ACC112 (cell line): ENCODE measurements at regions not wholly inside any gene's neighbourhood (a gene's known extent, or its start where the extent isn't known, plus 50 kb on each side); places are given as distances from the start of the nearest gene placed in this dataset.

Experiments used
- H2AFZ ChIP-seq: fragments of 200-600 bp; sonication (generic); one replicate; pipeline ENCODE4 v1.6.0; 2017; ENCODE audit warnings: antibody characterized with exemption, low read length; ENCODE audit not compliant: unreplicated experiment
- H3K27ac ChIP-seq: fragments of 200-600 bp; sonication (generic); 2 replicates; pipeline ENCODE4 v1.5.1; 2014; ENCODE audit warnings: low read depth, mild to moderate bottlenecking, antibody characterized with exemption, low read length, moderate library complexity
- H3K27me3 ChIP-seq: fragments of 200-600 bp; sonication (generic); 2 replicates; pipeline ENCODE4 v1.6.1; 2014; ENCODE audit warnings: mild to moderate bottlenecking, antibody characterized with exemption, low read length, moderate library complexity, mixed read lengths; ENCODE audit not compliant: insufficient read depth
- H3K36me3 ChIP-seq: fragments of 200-600 bp; sonication (generic); 2 replicates; pipeline ENCODE4 v1.6.1; 2016; ENCODE audit warnings: mild to moderate bottlenecking, antibody characterized with exemption, low read length, moderate library complexity, mixed read lengths; ENCODE audit not compliant: insufficient read depth
- H3K4me1 ChIP-seq: fragments of 200-600 bp; sonication (generic); one replicate; pipeline ENCODE4 v1.6.1; 2016; ENCODE audit warnings: low read length, mixed read lengths; ENCODE audit not compliant: insufficient read depth, unreplicated experiment, control insufficient read depth
- H3K4me3 ChIP-seq: fragments of 200-600 bp; sonication (generic); 2 replicates; pipeline ENCODE4 v1.5.1; 2014; ENCODE audit warnings: mild to moderate bottlenecking, low read depth, low read length
- H3K79me2 ChIP-seq: fragments of 200-600 bp; sonication (generic); one replicate; pipeline ENCODE4 v1.6.0; 2016; ENCODE audit warnings: low read length; ENCODE audit not compliant: control insufficient read depth, unreplicated experiment, insufficient read depth

GRCh38 chr12:126708492-126708896, 1558.5 kb upstream of the TMEM132C start:
- no peaks in the 10 kb centered on the region for H3K36me3 ChIP-seq

GRCh38 chr12:126718365-126718764, 1548.6 kb upstream of the TMEM132C start:
- Histone ChIP-seq H3K27me3 (peaks cover 6% of the 10 kb centered on the region; the same call in 1 of the 2 replicates), H3K4me3 (no peak overlapping the region), H3K36me3 (no peaks in the 10 kb centered on the region), H3K79me2 (no peaks in the 10 kb centered on the region), H2AFZ (no peak overlapping the region), H3K27ac (no peak overlapping the region), H3K4me1 (no peaks in the 10 kb centered on the region)

More at GRCh38 chr12:126708492-126708896, 1558.5 kb upstream of the TMEM132C start:
- H3K27me3 ChIP-seq = peaks cover under 1% of the 10 kb centered on the region; the same call in 1 of the 2 replicates
- H3K79me2 ChIP-seq = no peaks in the 10 kb centered on the region
- no peak overlapping the region for H3K27ac ChIP-seq
- no peak overlapping the region for H2AFZ ChIP-seq
- no peak overlapping the region for H3K4me3 ChIP-seq
- peaks cover 6% of the 10 kb centered on the region for H3K4me1 ChIP-seq

GRCh38 chr12:126719912-126720705, 1546.9 kb upstream of the TMEM132C start:
- Histone ChIP-seq H2AFZ (no peak overlapping the region), H3K27ac (no peak overlapping the region), H3K4me3 (no peak overlapping the region), H3K79me2 (no peaks in the 10 kb centered on the region), H3K4me1 (no peaks in the 10 kb centered on the region), H3K27me3 (no peaks in the 10 kb centered on the region; the same call in 1 of the 2 replicates), H3K36me3 (no peaks in the 10 kb centered on the region)

- no peak overlapping the region for H2AFZ ChIP-seq
- no peak overlapping the region for H3K27ac ChIP-seq
- H3K27me3 ChIP-seq = peaks cover 31% of the 10 kb centered on the region
- no peaks in the 10 kb centered on the region for H3K4me1 ChIP-seq
- H3K4me3 ChIP-seq = no peak overlapping the region
- no peaks in the 10 kb centered on the region for H3K36me3 ChIP-seq
- no peaks in the 10 kb centered on the region for H3K79me2 ChIP-seq
Measured at GRCh38 chr12:126726481-126727217, 1540.3 kb upstream of the TMEM132C start.

- H2AFZ ChIP-seq = no peak overlapping the region
- no peaks in the 10 kb centered on the region for H3K4me1 ChIP-seq
- H3K27ac ChIP-seq = no peak overlapping the region
- no peaks in the 10 kb centered on the region for H3K36me3 ChIP-seq
- H3K27me3 ChIP-seq = peaks cover 31% of the 10 kb centered on the region
- H3K4me3 ChIP-seq = no peak overlapping the region
- H3K79me2 ChIP-seq = no peaks in the 10 kb centered on the region
Measured at GRCh38 chr12:126727218-126728075, 1539.5 kb upstream of the TMEM132C start.

GRCh38 chr12:126734296-126734695, 1532.7 kb upstream of the TMEM132C start:
- Histone ChIP-seq H3K4me1 (no peaks in the 10 kb centered on the region), H3K36me3 (no peaks in the 10 kb centered on the region), H3K4me3 (no peak overlapping the region), H3K27me3 (no peaks in the 10 kb centered on the region; the same call in 1 of the 2 replicates), H3K27ac (no peak overlapping the region), H3K79me2 (no peaks in the 10 kb centered on the region), H2AFZ (no peak overlapping the region)

GRCh38 chr12:126734710-126735109, 1532.3 kb upstream of the TMEM132C start:
- Histone ChIP-seq H3K79me2 (no peaks in the 10 kb centered on the region), H3K27me3 (no peaks in the 10 kb centered on the region; the same call in 1 of the 2 replicates), H3K27ac (no peak overlapping the region), H3K4me3 (no peak overlapping the region), H3K36me3 (no peaks in the 10 kb centered on the region), H3K4me1 (no peaks in the 10 kb centered on the region), H2AFZ (no peak overlapping the region)

- H3K4me1 ChIP-seq = no peaks in the 10 kb centered on the region
- no peaks in the 10 kb centered on the region for H3K27me3 ChIP-seq
- H3K79me2 ChIP-seq = no peaks in the 10 kb centered on the region
- H3K36me3 ChIP-seq = no peaks in the 10 kb centered on the region
- no peak overlapping the region for H3K27ac ChIP-seq
- H3K4me3 ChIP-seq = no peak overlapping the region
- H2AFZ ChIP-seq = no peak overlapping the region
Measured at GRCh38 chr12:126741536-126742240, 1525.3 kb upstream of the TMEM132C start.

- no peak overlapping the region for H3K27ac ChIP-seq
- no peaks in the 10 kb centered on the region for H3K4me1 ChIP-seq
- H3K36me3 ChIP-seq = no peaks in the 10 kb centered on the region
- no peak overlapping the region for H3K4me3 ChIP-seq
- no peaks in the 10 kb centered on the region for H3K79me2 ChIP-seq
- no peaks in the 10 kb centered on the region for H3K27me3 ChIP-seq
- H2AFZ ChIP-seq = no peak overlapping the region
Measured at GRCh38 chr12:126742241-126742641, 1524.7 kb upstream of the TMEM132C start.
